BLaER1 treated with 17β-estradiol and CSF1 and Interleukin-3, amounts not matched to agents 10 nM and 100 nM (cell line): ENCODE measurements at regions not wholly inside any gene's neighbourhood (a gene's known extent, or its start where the extent isn't known, plus 50 kb on each side); places are given as distances from the start of the nearest gene placed in this dataset.
A peak's percentile ranks its signal among the peaks of the same experiment; 100 is the strongest.

ENCODE experiments used
- H3K27ac ChIP-seq, 11 experiments: shearing (Covaris generic); formaldehyde crosslinking; 2 replicates each; pipeline ENCODE4 v1.8.1; 2022
- H3K27me3 ChIP-seq, 11 experiments: shearing (Covaris generic); formaldehyde crosslinking; 2 replicates each; pipeline ENCODE4 v1.8.1; 2022
- H3K36me3 ChIP-seq, 11 experiments: shearing (Covaris generic); formaldehyde crosslinking; 2 replicates each; pipeline ENCODE4 v1.8.1; 2022
- H3K4me1 ChIP-seq, 10 experiments: shearing (Covaris generic); formaldehyde crosslinking; 2 replicates each; pipeline ENCODE4 v1.8.1; 2022
- H3K4me2 ChIP-seq, 11 experiments: shearing (Covaris generic); formaldehyde crosslinking; 2 replicates each; pipeline ENCODE4 v1.8.1; 2022
- H3K4me3 ChIP-seq, 10 experiments: shearing (Covaris generic); formaldehyde crosslinking; 2 replicates each; pipeline ENCODE4 v1.8.1; 2022
- H3K9ac ChIP-seq, 11 experiments: shearing (Covaris generic); formaldehyde crosslinking; 2 replicates each; pipeline ENCODE4 v1.8.1; 2022
- H3K9me3 ChIP-seq, 11 experiments: shearing (Covaris generic); formaldehyde crosslinking; replicated peaks in 1 of 11; 2 replicates each; pipeline ENCODE4 v1.8.1; 2022
- H4K20me1 ChIP-seq, 11 experiments: shearing (Covaris generic); formaldehyde crosslinking; 2 replicates each; pipeline ENCODE4 v1.8.1; 2022
- Cebpa-rat ChIP-seq, 11 experiments: shearing (Covaris generic); IDR thresholded peaks; 2 replicates each; pipeline ENCODE4 v1.8.1; 2022

DNA sequence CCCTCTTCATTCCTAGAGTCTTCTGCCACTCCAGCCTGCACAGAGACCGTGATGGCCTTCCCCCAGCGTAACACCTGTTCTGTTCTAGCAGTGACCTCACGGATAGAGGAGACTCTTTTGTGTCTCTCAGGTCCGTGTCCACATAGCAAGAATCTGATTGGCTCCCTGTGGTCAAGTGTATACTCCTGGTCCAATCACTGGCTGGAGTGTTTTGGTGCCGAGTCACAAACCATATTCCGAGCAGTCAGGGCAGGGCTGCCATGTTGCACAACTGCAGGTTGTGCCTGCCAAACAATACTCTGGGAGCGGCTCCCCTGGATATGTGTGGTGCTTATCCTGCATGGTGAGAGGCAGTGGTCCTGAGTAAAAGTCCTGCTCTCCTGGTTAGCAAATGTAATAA lies 402.4 kb downstream of the KCNRG start:
- Histone ChIP-seq H4K20me1 (no peaks in the 10 kb centered on the region), H3K4me2 (no peak overlapping the region), H3K27ac (no peak overlapping the region), H3K4me1 (no peaks in the 10 kb centered on the region; a peak in 2 of 20 replicates), H3K9ac (no peak overlapping the region), H3K4me3 (no peak overlapping the region), H3K27me3 (no peaks in the 10 kb centered on the region), H3K9me3 (peaks cover 10 to 18% (median 13%) of the 10 kb centered on the region in 11 experiments; a peak in 15 of 22 replicates), H3K36me3 (no peaks in the 10 kb centered on the region)
- no peak for TF ChIP-seq Cebpa-rat (IDR thresholded peaks at IDR 0.05)

GRCh38 chr13:50419331-50419865 lies 404.2 kb downstream of the KCNRG start:
- Histone ChIP-seq H3K27me3 (no peaks in the 10 kb centered on the region), H3K9me3 (peaks cover 10 to 18% (median 13%) of the 10 kb centered on the region in 11 experiments; a peak in 15 of 22 replicates), H4K20me1 (no peaks in the 10 kb centered on the region), H3K4me2 (no peak overlapping the region), H3K27ac (no peak overlapping the region), H3K4me3 (no peak overlapping the region), H3K36me3 (no peaks in the 10 kb centered on the region), H3K9ac (no peak overlapping the region), H3K4me1 (peaks cover 0 to 14% (median 3%) of the 10 kb centered on the region in 10 experiments; a peak in 6 of 20 replicates)
- no peak for TF ChIP-seq Cebpa-rat (IDR thresholded peaks at IDR 0.05)

DNA sequence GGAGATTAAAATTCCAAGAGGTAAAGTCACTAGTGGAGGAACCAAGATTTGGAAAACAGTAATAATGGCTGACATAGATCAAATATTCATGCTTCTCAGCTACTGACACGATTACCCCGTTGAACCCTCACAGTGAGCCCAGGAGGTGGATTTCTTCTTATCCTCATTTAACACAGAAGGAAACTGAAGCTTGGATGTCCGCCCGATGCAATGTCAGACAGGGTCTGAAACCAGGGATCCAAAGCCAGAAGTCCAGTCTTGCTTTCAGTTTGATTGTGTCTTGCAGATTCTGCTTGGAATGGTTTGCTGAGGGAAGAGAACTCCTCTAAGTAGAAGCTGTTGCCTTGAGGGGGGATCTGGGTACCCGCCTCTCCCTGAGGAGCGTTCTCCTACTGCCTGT lies 404.7 kb downstream of the KCNRG start:
- H3K9me3 ChIP-seq, result peaks cover 7 to 13% (median 12%) of the 10 kb centered on the region in 11 experiments; a peak in 15 of 22 replicates
- no peak overlapping the region for H3K27ac ChIP-seq
- no peak overlapping the region for H3K9ac ChIP-seq
- no peak overlapping the region for H3K4me2 ChIP-seq
- no peak overlapping the region for H3K4me3 ChIP-seq
- TF ChIP-seq Cebpa-rat (IDR thresholded peaks at IDR 0.05), result no peak
- peaks cover 0 to 14% (median 4%) of the 10 kb centered on the region in 10 experiments; a peak in 6 of 20 replicates for H3K4me1 ChIP-seq
- H3K27me3 ChIP-seq, result no peaks in the 10 kb centered on the region
- H3K36me3 ChIP-seq, result no peaks in the 10 kb centered on the region
- no peaks in the 10 kb centered on the region for H4K20me1 ChIP-seq

- Histone ChIP-seq H3K27ac (no peak overlapping the region), H3K4me2 (no peak overlapping the region), H3K9me3 (peaks cover 0 to 6% (median 4%) of the 10 kb centered on the region in 11 experiments; a peak in 3 of 22 replicates), H3K27me3 (no peaks in the 10 kb centered on the region), H4K20me1 (no peaks in the 10 kb centered on the region), H3K9ac (no peak overlapping the region), H3K36me3 (no peaks in the 10 kb centered on the region), H3K4me1 (peaks cover 4 to 20% (median 6%) of the 10 kb centered on the region in 10 experiments; a peak in 11 of 20 replicates), H3K4me3 (no peak overlapping the region)
- TF ChIP-seq Cebpa-rat (IDR thresholded peaks at IDR 0.05), result no peak
These were observed 405.7 kb downstream of the KCNRG start for GRCh38 chr13:50420718-50421472.

- Histone ChIP-seq H3K4me3 (no peak overlapping the region), H3K4me2 (no peak overlapping the region), H3K27me3 (no peaks in the 10 kb centered on the region), H3K27ac (no peak overlapping the region), H3K4me1 (peaks cover 4 to 24% (median 7%) of the 10 kb centered on the region in 10 experiments; a peak in 11 of 20 replicates), H3K9ac (no peak overlapping the region), H3K36me3 (no peaks in the 10 kb centered on the region), H3K9me3 (peaks cover 0 to 4% (median 0%) of the 10 kb centered on the region in 11 experiments; a peak in 2 of 22 replicates), H4K20me1 (no peaks in the 10 kb centered on the region)
- TF ChIP-seq Cebpa-rat (IDR thresholded peaks at IDR 0.05), result no peak
These were observed 406.4 kb downstream of the KCNRG start for GRCh38 chr13:50421473-50422130.

GRCh38 chr13:50422181-50423148 lies 407.2 kb downstream of the KCNRG start:
- Histone ChIP-seq H3K9me3 (no peaks in the 10 kb centered on the region; a peak in 3 of 22 replicates), H3K27me3 (no peaks in the 10 kb centered on the region), H3K9ac (no peak overlapping the region), H3K4me1 (peaks cover 4 to 24% (median 7%) of the 10 kb centered on the region in 10 experiments; a peak in 11 of 20 replicates), H3K4me3 (no peak overlapping the region), H3K27ac (no peak overlapping the region), H3K4me2 (no peak overlapping the region), H3K36me3 (no peaks in the 10 kb centered on the region), H4K20me1 (no peaks in the 10 kb centered on the region)
- no peak for TF ChIP-seq Cebpa-rat (IDR thresholded peaks at IDR 0.05)

- Histone ChIP-seq H3K4me1 (peaks cover 4 to 24% (median 7%) of the 10 kb centered on the region in 10 experiments; a peak in 11 of 20 replicates), H3K4me3 (no peak overlapping the region), H3K9me3 (peaks cover 0 to 4% (median 0%) of the 10 kb centered on the region in 11 experiments; a peak in 2 of 22 replicates), H3K27ac (no peak overlapping the region), H4K20me1 (no peaks in the 10 kb centered on the region), H3K27me3 (no peaks in the 10 kb centered on the region), H3K36me3 (no peaks in the 10 kb centered on the region), H3K9ac (no peak overlapping the region), H3K4me2 (no peak overlapping the region)
- TF ChIP-seq Cebpa-rat (IDR thresholded peaks at IDR 0.05), result no peak
These were observed 409.7 kb downstream of the KCNRG start for GRCh38 chr13:50424993-50425392.

- no peak overlapping the region for H3K4me3 ChIP-seq
- peak overlapping the region in 6 of 11 experiments; percentile 12 to 31 (median 26); a peak in 6 of 22 replicates for H3K4me2 ChIP-seq
- H3K27me3 ChIP-seq, result no peaks in the 10 kb centered on the region
- peaks cover 4 to 24% (median 7%) of the 10 kb centered on the region in 10 experiments; a peak in 11 of 20 replicates for H3K4me1 ChIP-seq
- no peaks in the 10 kb centered on the region for H3K36me3 ChIP-seq
- no peaks in the 10 kb centered on the region for H4K20me1 ChIP-seq
- H3K9ac ChIP-seq, result no peak overlapping the region
- no peak for TF ChIP-seq Cebpa-rat (IDR thresholded peaks at IDR 0.05)
- H3K27ac ChIP-seq, result no peak overlapping the region
- peaks cover 0 to 4% (median 0%) of the 10 kb centered on the region in 11 experiments; a peak in 3 of 22 replicates for H3K9me3 ChIP-seq
These were observed 410.5 kb downstream of the KCNRG start for GRCh38 chr13:50425772-50426171.
